ENCODE measurements at regions not wholly inside any gene's neighbourhood (a gene's known extent, or its start where the extent isn't known, plus 50 kb on each side); places are given as distances from the start of the nearest gene placed in this dataset.
A peak's percentile ranks its signal among the peaks of the same experiment; 100 is the strongest.

- no peak for TF ChIP-seq ZFX (IDR thresholded peaks at IDR 0.05)
- peak; percentile 45 for TF ChIP-seq REST (IDR thresholded peaks at IDR 0.05; ENCODE audit: low read depth)
- Histone ChIP-seq H3K27me3 (ENCODE audit: insufficient read depth, low read length) (no peaks in the 10 kb centered on the region), H3K4me2 (ENCODE audit: low read length) (no peak overlapping the region), H2AFZ (ENCODE audit: low read depth, low read length, poor library complexity, severe bottlenecking) (no peak overlapping the region), H3K36me3 (ENCODE audit: control insufficient read depth in 1 of 2, insufficient read depth in 2 of 2, low read length in 2 of 2) (no peaks in the 10 kb centered on the region), H3K4me1 (ENCODE audit: control insufficient read depth in 1 of 2, insufficient read depth in 2 of 2, low read length in 2 of 2) (no peaks in the 10 kb centered on the region), H3K4me3 (replicated peaks in 1 of 2; ENCODE audit: low read depth in 1 of 2, low read length in 2 of 2) (no peak overlapping the region), H4K20me1 (ENCODE audit: insufficient read depth) (no peaks in the 10 kb centered on the region), H3K27ac (ENCODE audit: low read depth, low read length) (no peak overlapping the region), H3K79me2 (ENCODE audit: insufficient read depth, low read length) (no peaks in the 10 kb centered on the region), H3K9me2 (ENCODE audit: insufficient read depth) (no peaks in the 10 kb centered on the region), H3K9me3 (ENCODE audit: control insufficient read depth in 1 of 2, insufficient read depth in 1 of 2, low read depth in 1 of 2, low read length in 2 of 2) (peaks cover 3 to 13% of the 10 kb centered on the region in 2 experiments; a peak in 2 of 4 replicates), H3K9ac (ENCODE audit: low read length) (no peak overlapping the region)
- CTCF ChIA-PET, result no interaction called here
- RAD21 ChIA-PET (ENCODE audit: low non-redundant PET in 1 of 2, low total read pairs in 2 of 2, uncharacterized antibody in 2 of 2, unreplicated experiment in 2 of 2), result no interaction called here
- intact Hi-C loops (cut with micrococcal nuclease), result no loop called here
- BruUV-seq (replicated peaks), result no TSS peak
- POLR2A ChIA-PET, result no interaction called here
- ATAC-seq (no peak), DNase-seq (ENCODE audit: low read depth, low spot score) (no peak)
These were observed 563.9 kb downstream of the TMEM114 start for GRCh38 chr16:8026450-8026849.

- ATAC-seq (no peak), DNase-seq (ENCODE audit: low read depth, low spot score) (no peak)
- H3K36me3 ChIP-seq (ENCODE audit: control insufficient read depth in 1 of 2, insufficient read depth in 2 of 2, low read length in 2 of 2), result no peaks in the 10 kb centered on the region
- no TSS peak for BruUV-seq (replicated peaks)
- H3K79me2 ChIP-seq (ENCODE audit: insufficient read depth, low read length), result no peaks in the 10 kb centered on the region
- H3K27me3 ChIP-seq (ENCODE audit: insufficient read depth, low read length), result no peaks in the 10 kb centered on the region
- ChIA-PET CTCF (no interaction called here), RAD21 (ENCODE audit: low non-redundant PET in 1 of 2, low total read pairs in 2 of 2, uncharacterized antibody in 2 of 2, unreplicated experiment in 2 of 2) (no interaction called here), POLR2A (no interaction called here)
- no peaks in the 10 kb centered on the region for H3K9me2 ChIP-seq (ENCODE audit: insufficient read depth)
- no peak overlapping the region for H2AFZ ChIP-seq (ENCODE audit: low read depth, low read length, poor library complexity, severe bottlenecking)
- H3K4me1 ChIP-seq (ENCODE audit: control insufficient read depth in 1 of 2, insufficient read depth in 2 of 2, low read length in 2 of 2), result no peaks in the 10 kb centered on the region
- H4K20me1 ChIP-seq (ENCODE audit: insufficient read depth), result no peaks in the 10 kb centered on the region
- H3K27ac ChIP-seq (ENCODE audit: low read depth, low read length), result no peak overlapping the region
- intact Hi-C loops (cut with micrococcal nuclease), result no loop called here
- H3K9ac ChIP-seq (ENCODE audit: low read length), result no peak overlapping the region
- H3K9me3 ChIP-seq (ENCODE audit: control insufficient read depth in 1 of 2, insufficient read depth in 1 of 2, low read depth in 1 of 2, low read length in 2 of 2), result peaks cover 3 to 20% of the 10 kb centered on the region in 2 experiments; a peak in 2 of 4 replicates
- no peak overlapping the region for H3K4me3 ChIP-seq (replicated peaks in 1 of 2; ENCODE audit: low read depth in 1 of 2, low read length in 2 of 2)
- H3K4me2 ChIP-seq (ENCODE audit: low read length), result no peak overlapping the region
- TF ChIP-seq SP1 (IDR thresholded peaks at IDR 0.05; ENCODE audit: low read depth) (no peak), POLR2A (IDR thresholded peaks at IDR 0.05; ENCODE audit: borderline replicate concordance, extremely low read depth, insufficient read depth, insufficient read length) (no peak), YY1 (IDR thresholded peaks at IDR 0.05; ENCODE audit: extremely low read depth, insufficient replicate concordance, low read depth, low read length) (no peak), POLR2AphosphoS5 (IDR thresholded peaks at IDR 0.05; ENCODE audit: low read depth, low read length) (no peak), ZFX (IDR thresholded peaks at IDR 0.05) (no peak), ZNF274 (IDR thresholded peaks at IDR 0.05; ENCODE audit: low read depth, low read length) (no peak), RAD21 (IDR thresholded peaks at IDR 0.05; ENCODE audit: low read depth) (no peak), TCF7L2 (IDR thresholded peaks at IDR 0.05; ENCODE audit: borderline replicate concordance, extremely low read depth, insufficient read depth, insufficient read length) (no peak), EGR1 (IDR thresholded peaks at IDR 0.05; ENCODE audit: low read depth) (no peak), CBX3 (IDR thresholded peaks at IDR 0.05; ENCODE audit: low read depth) (no peak), SIN3A (IDR thresholded peaks at IDR 0.05; ENCODE audit: low read depth) (no peak), ZBTB33 (IDR thresholded peaks at IDR 0.05; ENCODE audit: extremely low read depth, insufficient replicate concordance, low read length) (no peak), ATF3 (IDR thresholded peaks at IDR 0.05) (no peak), CEBPB (IDR thresholded peaks at IDR 0.05; ENCODE audit: low read depth) (no peak)
These were observed 567.0 kb downstream of the TMEM114 start for GRCh38 chr16:8023326-8023725.

Measured in HCT116 (cell line).